Astrocyte of the spinal cord (primary cell): ENCODE measurements at regions not wholly inside any gene's neighbourhood (a gene's known extent, or its start where the extent isn't known, plus 50 kb on each side); places are given as distances from the start of the nearest gene placed in this dataset.
"Not testable (repeated sequence)": the region's sequence is repeated elsewhere in the genome, so short reads cannot be mapped to it uniquely, and the experiment has no call there.

ENCODE experiments used
- DNase-seq: peaks from one replicate; pipeline ENCODE4 v3.0.0; 2011; ENCODE audit warnings: low read depth, low spot score
- H3K4me3 ChIP-seq: 2 replicates; pipeline ENCODE4 v1.5.1; 2011; ENCODE audit warnings: low read depth, mild to moderate bottlenecking, low read length, moderate library complexity
- CTCF ChIP-seq: IDR thresholded peaks from 2 replicates; pipeline ENCODE4 v1.5.1; 2012; ENCODE audit warnings: low read depth, mild to moderate bottlenecking, low read length, inconsistent platforms
- in situ Hi-C: cut with HindIII; loops from 2 replicates; pipeline ENCODE4 v1.10.0; 2017; ENCODE audit warnings: low sequenced_read_pairs

- in situ Hi-C loops, result no loop called here
- no peak for TF ChIP-seq CTCF
- no peak overlapping the region for H3K4me3 ChIP-seq
- no peak for DNase-seq
These were observed 373.9 kb downstream of the BRD1 start for GRCh38 chr22:49453771-49454170.

- in situ Hi-C loops, DNase-seq, H3K4me3 ChIP-seq: not testable (repeated sequence)
These were observed 374.7 kb downstream of the BRD1 start for GRCh38 chr22:49453019-49453418.

- H3K4me3 ChIP-seq, result no peak overlapping the region
- in situ Hi-C loops, result no loop called here
- DNase-seq, result no peak
- TF ChIP-seq CTCF, result no peak
These were observed 375.2 kb downstream of the BRD1 start for GRCh38 chr22:49452362-49452946.

DNA sequence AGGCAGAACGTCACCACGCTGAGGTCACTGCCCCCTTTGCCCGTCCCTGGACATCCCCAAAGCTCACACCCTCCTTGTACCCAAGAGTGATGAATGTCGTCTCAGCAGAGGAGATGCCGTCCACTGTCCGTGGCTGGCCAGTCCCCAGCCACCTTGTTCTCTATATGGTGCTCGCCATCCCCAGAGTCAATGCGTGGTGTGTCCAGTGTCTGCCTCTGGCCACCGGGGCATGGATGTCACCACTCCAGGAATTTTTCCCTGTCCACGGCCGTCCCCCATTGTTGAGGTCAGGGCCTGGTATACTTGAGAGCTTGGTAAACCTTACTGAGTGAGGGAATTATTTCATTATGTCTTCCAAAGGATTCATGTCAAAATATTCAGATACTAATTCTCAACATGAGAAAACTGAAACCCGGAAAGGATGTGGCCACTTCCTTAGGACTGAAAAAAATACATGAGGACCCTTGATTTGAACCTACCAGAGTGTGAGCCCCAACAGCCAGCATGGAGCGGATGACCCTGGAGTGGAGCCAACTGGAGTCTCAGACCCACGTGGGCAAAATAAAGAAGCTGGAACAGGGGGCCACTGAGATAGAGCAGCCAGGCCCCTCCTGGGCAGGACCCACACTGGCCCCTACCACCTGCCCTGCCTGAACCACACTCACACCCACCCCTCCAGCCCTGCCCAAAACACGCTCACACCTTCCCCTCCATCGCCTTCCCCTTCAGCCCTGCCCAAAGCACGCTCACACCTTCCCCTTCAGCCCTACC lies 376.4 kb downstream of the BRD1 start:
- H3K4me3 ChIP-seq, result no peak overlapping the region
- DNase-seq, result no peak
- no peak for TF ChIP-seq CTCF
- in situ Hi-C loops, result no loop called here

DNA sequence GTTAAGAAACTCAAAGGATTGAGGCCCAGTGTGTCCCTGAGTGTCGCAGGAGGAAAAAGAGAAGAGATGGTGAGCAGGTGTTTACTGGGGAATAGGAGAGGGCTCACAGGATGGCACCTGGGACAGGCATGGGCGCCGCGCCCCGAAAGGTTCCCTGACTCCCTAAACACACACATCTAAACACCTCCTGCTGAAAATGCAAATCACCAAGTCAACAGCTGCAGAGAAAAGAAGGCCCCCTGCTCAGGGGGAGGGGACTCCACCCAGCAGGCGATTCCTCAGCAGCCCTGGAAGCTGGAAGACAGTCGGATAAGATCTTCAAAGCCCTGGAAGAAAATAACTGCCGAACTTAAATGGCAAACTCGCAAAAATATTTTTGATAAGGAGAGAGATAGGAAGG lies 377.2 kb downstream of the BRD1 start:
- DNase-seq, result no peak
- in situ Hi-C loops, result no loop called here
- TF ChIP-seq CTCF, result no peak
- H3K4me3 ChIP-seq, result no peak overlapping the region

- TF ChIP-seq CTCF, result no peak
- in situ Hi-C loops, result no loop called here
These were observed 377.7 kb downstream of the BRD1 start for GRCh38 chr22:49449811-49450446.

DNA sequence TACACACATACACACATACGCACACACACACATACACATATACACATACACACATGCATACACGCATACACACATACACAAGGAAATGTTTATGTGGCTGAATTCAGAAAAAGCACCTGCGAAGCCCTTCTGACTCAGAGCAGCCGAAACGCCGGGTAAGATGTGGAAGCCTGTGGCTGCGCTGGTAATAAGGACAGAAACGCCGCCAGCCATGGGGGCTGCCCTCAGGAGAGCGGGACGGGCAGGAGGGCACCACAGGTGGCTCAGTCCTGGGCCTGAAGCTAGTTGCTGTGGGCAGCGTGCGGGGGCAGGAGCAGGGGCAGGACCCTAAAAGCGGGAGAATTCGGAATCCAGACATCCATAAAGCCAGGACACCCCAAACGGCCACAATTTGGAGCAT lies 378.3 kb downstream of the BRD1 start:
- no peak for DNase-seq
- TF ChIP-seq CTCF, result no peak
- H3K4me3 ChIP-seq, result no peak overlapping the region
- in situ Hi-C loops, result no loop called here

More at GRCh38 chr22:49449811-49450446, 377.7 kb downstream of the BRD1 start:
- DNase-seq, result no peak
- H3K4me3 ChIP-seq, result no peak overlapping the region
